ENCODE measurements at regions not wholly inside any gene's neighbourhood (a gene's known extent, or its start where the extent isn't known, plus 50 kb on each side); places are given as distances from the start of the nearest gene placed in this dataset.
"Not testable (repeated sequence)": the region's sequence is repeated elsewhere in the genome, so short reads cannot be mapped to it uniquely, and the experiment has no call there.

DNA sequence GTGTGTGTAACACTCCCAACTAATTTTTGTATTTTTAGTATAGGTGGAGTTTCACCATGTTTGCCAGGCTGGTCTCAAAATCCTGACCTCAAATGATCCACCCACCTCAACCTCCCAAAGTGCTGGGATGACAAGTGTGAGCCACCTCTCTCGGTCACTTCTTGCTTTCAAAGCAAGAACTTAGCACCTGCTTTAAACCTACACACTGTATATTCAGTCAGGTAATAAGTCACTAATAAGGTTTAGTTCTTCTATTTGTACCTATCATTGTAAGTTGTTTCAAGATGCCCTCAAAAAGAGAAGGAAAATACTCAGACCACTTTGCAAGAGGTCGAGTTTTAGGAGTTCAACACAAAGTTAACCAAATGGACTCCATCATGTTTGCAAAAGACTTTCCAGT, 431.3 kb downstream of the MRPL39 start:
- no peak for DNase-seq (ENCODE audit: extremely low read depth, low read depth)

DNA sequence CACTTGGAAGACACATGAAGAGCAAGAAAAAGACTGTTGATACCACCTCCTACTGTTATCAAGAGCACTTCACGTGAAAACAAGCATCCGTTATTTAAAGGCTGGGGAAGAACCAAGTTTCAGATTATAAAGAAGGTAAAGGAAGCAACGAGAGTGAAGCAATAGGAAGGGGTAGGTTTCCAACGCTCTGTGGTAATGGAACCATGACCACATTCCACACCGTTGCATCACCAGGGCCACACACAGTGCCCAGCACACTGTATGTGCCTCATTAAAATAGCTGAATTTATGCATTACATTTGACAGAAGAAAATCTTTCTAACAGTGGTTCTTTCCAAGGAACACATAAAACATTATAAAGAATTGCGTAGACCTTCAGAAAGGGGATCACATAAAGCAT, 435.8 kb downstream of the MRPL39 start:
- no peak for DNase-seq (ENCODE audit: extremely low read depth, low read depth)

DNA sequence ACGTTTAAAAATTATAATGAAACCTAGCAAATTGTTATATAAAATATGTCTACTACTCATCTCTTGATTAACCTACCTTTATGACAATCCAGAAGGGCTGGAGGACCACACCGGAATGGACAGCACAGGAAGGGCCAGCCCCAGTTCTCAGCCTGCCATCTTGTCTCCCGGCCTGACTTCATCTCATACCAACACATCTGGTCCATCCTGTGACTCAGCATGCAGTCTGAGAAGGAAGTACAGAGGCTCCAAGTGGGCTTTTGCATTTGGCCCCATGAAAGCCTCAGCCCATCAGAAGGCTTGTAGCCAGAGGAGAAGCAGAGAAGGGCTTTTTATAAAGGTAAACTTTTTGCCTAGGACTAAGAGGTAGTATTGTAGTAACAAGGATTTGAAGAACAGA, 436.6 kb downstream of the MRPL39 start:
- no peak for DNase-seq (ENCODE audit: extremely low read depth, low read depth)

DNA sequence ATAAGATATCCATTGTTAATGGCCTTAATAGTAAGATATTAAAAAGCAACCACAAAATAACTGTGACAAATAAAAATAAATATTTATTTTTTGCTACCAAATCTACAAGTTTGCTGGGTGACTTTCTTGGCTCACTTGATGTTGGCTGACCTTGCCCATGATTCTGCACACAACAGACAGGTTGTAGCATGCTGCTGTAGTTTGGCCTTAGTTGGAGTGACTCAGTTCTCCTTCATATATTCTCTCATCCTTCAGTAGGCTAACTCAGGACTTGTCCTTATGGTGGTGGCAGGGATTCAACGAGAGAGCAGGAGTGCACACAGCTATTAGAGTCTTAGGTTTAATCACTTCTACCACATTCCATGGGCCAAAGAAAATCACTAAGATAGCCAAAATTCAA, 437.9 kb downstream of the MRPL39 start:
- DNase-seq (ENCODE audit: extremely low read depth, low read depth), result no peak

DNA sequence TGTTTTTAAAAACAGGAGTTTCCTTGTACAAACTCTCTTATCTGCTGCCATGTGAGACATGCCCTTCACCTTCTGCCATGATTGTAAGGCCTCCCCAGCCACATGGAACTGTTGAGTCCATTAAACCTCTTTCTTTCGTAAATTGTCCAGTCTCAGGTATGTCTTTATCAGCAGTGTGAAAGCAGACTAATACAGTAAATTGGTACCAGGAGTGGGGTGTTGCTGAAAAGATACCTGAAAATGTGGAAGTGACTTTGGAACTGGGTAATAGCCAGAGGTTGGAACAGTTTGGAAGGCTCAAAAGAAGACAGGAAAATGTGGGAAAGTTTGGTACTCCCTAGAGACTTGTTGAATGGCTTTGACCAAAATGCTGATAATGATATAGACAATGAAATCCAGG, 440.4 kb downstream of the MRPL39 start:
- DNase-seq (ENCODE audit: extremely low read depth, low read depth), result not testable (repeated sequence)

DNA sequence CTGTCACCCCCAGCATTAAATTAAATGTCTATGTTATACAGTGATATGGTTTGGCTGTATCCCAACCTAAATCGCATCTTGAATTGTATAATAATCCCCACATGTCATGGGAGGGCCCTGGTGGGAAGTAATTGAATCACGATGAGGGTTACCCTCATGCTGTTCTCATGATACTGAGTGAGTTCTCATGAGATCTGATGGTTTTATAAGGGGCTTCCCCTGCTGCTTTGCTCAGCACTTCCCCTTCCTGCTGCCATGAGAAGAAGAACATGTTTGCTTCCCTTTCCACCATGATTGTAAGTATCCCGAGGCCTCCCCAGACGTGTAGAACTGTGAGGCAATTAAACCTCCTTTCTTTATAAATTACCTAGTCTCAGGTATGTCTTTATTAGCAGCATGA, 445.7 kb downstream of the MRPL39 start:
- DNase-seq (ENCODE audit: extremely low read depth, low read depth), result no peak

DNA sequence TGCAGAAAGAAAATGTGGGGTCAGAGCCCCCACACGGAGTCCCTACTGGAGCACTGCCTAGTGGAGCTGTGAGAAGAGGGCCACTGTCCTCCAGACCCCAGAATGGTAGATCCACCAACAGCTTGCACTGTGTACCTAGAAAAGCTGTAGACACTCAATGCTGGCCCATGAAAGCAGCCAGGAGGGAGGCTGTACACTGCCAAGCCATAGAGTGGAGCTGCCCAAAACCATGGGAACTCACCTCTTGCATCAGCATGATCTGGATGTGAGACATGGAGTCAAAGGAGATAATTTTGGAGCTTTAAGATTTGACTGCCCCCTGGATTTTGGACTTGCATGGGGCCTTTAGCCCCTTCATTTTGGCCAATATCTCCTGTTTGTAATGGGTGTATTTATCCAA, 452.3 kb downstream of the MRPL39 start:
- DNase-seq (ENCODE audit: extremely low read depth, low read depth), result not testable (repeated sequence)

DNA sequence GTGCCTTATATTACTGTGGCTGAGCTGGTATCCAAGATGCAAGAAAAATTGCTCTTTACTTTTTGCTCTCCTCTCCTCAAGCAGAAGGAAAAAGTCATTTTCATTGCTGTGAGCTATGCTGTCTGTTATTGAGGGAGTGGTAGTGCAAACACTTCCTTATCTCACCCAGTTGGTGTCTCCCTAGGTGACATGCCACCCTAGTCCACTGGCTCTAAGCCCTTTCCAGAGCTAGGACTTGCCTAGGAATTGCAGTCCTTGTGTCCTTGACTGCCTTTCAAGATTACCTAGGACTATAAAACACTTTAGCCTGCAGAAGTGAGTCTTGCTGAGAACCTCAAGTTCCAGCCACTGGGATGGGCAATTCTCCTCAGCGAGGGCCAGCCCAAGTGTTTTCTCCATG, 458.3 kb downstream of the MRPL39 start:
- DNase-seq (ENCODE audit: extremely low read depth, low read depth), result no peak

DNA sequence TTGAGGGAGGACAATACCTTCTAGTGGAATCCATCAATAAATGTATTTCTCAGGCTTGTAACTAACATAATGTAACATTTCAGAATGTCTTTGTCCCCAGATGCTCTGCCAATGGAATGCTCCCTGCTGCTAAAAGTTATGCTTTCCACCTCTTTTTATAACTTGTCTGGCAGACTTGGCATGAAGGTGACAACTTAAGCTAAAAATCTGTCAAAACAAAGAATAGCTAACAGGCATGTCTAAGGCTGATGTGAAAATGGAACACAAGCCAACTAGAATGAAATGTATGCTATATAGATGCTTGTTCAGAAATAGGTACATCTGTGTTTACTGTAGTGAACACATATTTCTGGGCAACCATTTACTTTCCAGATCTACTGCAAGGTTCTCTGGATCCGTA, 467.9 kb downstream of the MRPL39 start:
- no peak for DNase-seq (ENCODE audit: extremely low read depth, low read depth)

DNA sequence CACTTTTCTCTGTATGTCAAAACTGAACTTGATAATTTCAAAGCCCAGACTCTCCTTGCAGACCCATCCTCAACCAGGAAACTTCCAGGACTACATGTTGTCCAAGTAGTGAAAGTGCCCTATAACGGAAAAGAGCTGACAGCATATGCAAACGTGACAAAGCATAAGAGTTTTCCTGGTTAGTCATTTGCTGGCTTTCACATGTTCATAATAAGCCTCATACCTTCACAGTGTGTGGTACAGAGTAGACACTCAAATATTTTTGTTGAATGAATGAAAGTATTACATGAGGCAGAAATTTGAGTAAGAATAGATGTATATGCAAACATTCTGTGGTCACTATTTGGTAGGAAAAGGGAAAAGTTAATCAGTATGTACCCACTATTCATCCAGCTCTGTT, 473.3 kb downstream of the MRPL39 start:
- no peak for DNase-seq (ENCODE audit: extremely low read depth, low read depth)

DNA sequence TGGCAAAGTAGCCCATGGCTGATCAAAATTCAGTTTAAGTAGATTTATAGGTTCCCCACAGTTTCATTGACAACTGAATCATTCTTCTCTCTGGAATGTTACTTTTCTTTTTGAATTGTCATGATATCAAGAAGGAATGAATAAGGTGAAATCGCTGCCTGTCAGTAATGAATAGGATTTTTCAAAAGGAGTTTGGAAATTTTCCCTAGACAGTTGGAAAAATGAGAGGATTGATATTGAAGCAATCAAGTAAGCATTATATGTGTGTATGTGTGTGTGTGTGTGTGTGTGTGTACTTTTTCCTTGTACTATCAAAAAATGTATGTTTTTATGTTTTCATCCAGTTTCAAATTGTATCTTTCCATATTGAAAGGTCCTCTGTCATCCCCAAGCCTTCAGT, 479.5 kb downstream of the MRPL39 start:
- no peak for DNase-seq (ENCODE audit: extremely low read depth, low read depth)

DNA sequence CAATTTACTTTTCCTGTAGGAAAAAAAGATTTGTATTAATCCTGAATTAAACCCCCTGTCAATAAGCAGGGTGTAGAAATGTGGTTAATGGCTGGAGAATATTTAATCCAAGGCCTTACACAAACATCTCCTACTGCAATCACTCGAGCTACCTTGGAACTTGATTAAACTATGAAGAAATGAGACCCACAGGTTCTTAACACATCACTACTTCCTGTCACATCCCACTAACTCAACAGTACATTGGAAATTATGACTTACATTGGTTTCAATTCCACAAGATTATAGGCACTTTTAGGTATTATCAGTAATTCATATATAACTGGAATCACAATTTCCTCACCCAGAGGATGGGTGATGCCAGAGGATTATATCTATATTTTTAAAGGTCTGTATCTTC, 480.3 kb downstream of the MRPL39 start:
- DNase-seq (ENCODE audit: extremely low read depth, low read depth), result no peak

DNA sequence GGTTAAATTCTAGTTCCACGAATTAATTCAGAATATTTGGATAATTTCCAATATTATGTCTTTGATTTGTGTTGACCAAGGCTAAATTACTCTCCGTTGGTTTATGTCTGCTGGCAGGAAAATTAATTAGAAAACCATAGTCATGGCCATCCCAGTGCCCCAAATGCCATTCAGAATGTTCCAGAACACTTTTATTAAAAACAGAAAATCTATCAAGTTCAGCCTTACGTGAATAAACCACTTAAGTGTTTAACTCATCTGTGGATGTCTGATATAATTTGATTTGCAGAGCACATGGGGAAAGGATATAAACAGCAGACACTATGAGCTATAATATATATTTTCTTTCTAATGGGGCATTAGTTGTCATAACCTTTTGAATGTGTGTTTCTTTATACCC, 480.7 kb downstream of the MRPL39 start:
- no peak for DNase-seq (ENCODE audit: extremely low read depth, low read depth)

DNA sequence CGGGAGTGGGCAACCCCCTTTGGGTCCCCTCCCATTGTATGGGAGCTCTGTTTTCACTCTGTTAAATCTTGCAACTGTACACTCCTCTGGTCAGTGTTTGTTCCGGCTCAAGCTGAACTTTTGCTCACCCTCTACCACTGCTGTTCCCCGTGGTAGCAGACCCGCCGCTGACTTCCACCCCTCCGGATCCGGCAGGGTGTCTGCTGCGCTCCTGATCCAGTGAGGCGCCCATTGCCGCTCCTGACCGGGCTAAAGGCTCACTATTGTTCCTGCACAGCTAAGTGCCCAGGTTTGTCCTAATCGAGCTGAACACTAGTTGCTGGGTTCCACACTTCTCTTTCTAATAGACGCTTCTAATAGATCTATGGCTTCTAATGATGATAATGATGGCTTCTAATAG, 488.6 kb downstream of the MRPL39 start:
- DNase-seq (ENCODE audit: extremely low read depth, low read depth), result no peak

DNA sequence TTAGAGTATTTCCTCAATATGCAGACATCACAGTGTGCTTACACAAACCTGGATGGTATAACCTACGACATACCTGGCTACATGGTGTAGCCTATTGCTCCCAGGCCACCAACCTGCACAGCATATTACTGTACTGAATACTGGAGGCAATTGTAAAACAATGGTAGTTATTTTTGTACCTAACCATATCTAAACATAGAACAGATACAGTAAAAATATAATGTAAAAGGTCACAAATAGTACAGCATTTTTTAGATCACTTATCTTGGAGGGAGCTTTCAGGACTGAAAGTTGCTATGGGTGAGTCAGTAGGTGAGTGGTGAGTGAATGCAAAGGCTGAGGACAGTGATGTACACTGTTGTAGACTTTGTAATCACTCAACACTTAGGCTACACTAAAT, 492.3 kb downstream of the MRPL39 start:
- no peak for DNase-seq (ENCODE audit: extremely low read depth, low read depth)

DNA sequence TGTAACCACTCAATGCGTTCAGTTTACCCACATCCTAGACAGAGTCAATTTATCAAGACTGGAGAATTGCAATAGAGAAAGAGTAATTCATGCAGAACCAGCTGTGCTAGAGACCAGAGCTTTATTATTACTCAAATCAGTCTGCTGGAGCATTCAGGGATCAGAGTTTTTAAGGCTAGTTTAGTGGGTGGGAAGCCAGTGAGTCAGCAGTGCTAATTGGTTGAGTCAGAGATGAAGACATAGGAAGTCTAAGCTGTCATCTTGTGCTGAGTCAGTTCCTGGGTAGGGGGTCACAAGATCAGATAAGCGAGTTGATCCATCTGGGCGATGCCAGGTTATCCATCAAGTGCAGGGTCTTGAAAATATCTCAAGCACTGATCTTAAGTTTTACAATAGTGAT, 499.6 kb downstream of the MRPL39 start:
- DNase-seq (ENCODE audit: extremely low read depth, low read depth), result peak; percentile 9

DNA sequence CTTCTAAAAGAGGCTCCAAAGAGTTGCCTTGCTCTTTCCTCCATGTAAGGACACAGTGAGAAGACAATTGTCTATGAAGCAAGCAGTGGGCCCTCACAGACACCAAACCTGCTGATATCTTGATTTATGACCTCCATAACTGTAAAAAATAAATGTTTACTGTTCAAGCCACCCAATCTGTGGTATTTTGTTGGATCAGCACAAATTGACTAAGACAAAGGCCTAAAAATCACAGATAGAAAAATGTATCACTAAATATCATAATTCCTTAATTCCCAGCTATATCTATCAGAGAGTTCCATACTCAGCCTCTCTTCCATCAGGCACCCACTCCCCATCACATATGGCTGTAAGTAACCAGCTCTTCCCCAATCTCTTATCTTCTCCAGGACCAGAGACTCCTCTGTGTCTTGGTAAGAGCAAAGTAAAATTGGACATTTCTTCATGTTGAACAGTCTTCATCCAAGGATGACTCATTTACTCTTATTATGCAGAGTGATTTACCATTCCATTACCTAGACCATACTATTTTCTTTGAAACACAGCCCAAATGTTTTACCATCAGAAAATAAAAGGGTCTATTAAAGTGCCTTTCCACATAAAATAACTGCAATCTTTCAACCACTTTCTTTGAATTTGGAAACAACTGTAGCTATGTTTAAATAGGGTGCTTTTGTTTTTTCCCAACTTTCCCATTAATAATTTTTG, 503.6 kb downstream of the MRPL39 start:
- DNase-seq (ENCODE audit: extremely low read depth, low read depth), result no peak

DNA sequence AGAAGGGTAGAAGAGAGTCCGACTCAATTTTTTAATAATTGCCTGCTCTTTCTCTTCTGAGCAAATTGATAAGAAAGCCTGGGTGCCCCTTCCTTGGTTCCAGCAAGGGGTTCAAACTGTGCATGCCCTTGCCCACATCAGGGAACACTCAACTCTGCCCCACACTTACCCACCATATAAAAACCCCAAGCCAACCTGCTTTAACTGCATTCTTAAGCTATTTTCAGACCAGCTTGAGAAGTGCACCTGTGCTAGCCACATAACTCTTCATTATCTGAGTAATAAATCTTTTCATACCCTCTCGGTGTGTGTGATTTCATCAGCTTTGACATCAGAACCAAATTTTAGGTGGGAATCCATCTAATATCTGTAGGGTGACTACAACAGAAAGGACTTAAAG, 509.6 kb downstream of the MRPL39 start:
- no peak for DNase-seq (ENCODE audit: extremely low read depth, low read depth)

DNA sequence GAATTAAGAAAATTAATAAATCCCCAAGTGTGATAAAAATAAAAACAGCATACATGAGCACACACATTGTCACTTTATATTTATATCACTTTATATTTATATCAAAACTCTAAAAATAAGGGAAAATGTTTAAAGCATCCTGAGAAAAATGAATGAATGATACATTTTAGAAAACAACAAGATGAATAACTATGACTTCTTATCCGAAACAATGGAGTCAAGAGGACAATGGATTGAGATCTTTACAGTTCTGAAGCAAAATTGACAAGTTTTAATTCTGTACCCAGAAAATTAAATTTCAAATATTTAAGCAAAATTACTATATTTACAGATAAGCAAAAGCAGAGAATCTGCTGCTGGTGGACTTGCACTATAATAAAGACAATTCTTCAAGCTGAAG, 512.6 kb downstream of the MRPL39 start:
- no peak for DNase-seq (ENCODE audit: extremely low read depth, low read depth)

DNA sequence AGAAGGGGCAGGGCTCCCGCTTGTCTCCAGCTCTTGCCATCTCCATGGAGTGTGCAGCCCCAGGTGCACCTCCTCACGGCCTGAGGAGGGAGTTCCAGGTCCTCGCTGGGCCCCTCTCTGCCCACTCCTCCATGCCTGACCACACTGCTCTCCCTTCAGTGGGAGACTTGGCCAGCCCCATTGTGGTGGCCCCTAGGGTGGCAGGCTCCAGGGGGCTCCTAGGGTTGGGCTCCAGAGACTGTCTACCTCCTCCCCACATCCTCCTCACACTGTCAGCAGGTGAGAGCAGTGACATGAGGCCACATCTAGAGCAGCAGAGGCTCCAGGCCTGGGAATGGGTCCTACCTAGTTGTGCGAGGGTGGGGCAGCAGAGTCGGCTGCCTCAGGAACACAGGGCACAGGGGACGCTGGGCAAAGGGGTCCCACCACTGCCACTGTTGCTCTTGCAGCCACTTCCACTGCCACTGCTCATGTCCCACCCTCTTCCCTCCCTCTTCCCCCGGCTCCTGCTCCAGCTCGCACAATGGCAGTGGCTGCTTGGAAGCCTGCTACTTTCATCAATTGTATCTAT, 514.8 kb downstream of the MRPL39 start:
- no peak for DNase-seq (ENCODE audit: extremely low read depth, low read depth)

DNA sequence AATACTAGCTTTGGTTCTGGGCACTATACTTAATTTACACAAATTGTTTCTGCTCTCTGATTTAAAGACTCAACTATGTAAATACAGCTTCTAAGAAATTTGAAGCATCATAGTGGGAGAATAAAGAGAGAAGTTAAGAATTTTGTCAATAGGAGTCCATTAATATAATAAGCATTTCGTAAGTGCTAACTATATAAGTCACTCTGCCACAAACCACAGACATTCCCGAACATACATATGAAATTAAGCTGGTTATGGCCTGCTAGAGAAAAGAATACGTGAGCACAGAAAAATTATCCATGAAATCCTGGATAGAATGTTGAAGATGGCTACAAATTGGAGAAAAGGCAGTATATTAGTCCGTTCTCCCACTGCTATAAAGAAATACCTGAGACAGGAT, 526.2 kb downstream of the MRPL39 start:
- DNase-seq (ENCODE audit: extremely low read depth, low read depth), result no peak

DNA sequence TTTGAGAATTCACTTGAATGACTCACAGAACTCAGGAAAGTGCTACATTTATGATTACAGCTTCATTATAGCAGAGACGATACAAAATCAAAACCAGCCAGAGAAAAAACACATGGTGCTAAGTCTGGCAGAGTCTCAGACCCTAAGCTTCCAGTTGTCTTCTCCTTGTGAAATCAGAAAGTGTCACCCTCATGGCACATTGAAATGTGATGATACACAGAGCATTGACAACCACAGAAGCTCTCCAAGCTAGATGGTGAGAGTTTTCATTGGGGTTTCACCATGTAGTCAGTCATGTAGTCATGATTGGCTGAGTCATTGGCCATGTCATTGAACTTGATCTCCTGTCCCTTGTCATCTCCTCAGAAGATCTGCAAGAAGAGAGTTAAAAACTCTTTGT, 526.6 kb downstream of the MRPL39 start:
- DNase-seq (ENCODE audit: extremely low read depth, low read depth), result no peak

DNA sequence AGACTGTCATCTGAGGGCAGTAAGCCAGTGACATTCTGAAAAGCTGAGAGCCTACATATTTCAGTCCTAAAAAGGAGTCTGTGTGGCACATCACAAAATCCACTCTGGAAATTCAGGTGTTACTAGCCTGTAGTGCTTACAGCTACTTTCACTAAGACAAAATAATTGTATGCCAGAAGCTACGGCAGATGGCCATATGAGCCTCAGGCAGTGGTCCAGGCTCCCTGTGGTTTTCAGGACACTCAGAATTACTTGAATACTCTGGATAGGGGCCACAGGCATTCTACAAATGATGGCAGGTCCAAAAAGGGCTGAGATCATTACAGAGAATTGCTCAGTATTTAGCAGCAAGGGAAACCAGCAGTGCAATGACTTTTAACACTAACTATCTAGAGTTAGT, 527.1 kb downstream of the MRPL39 start:
- no peak for DNase-seq (ENCODE audit: extremely low read depth, low read depth)
